ENCODE measurements at regions not wholly inside any gene's neighbourhood (a gene's known extent, or its start where the extent isn't known, plus 50 kb on each side); places are given as distances from the start of the nearest gene placed in this dataset.

GRCh38 chr22:26846645-26847044, 189.3 kb downstream of the MIAT start:
- Histone ChIP-seq H3K9me3 (ENCODE audit: low read length) (no peaks in the 10 kb centered on the region), H3K36me3 (ENCODE audit: insufficient read depth, low read length) (no peaks in the 10 kb centered on the region), H3K9me2 (ENCODE audit: low read depth, low read length) (no peaks in the 10 kb centered on the region), H3F3A (ENCODE audit: insufficient read depth, low read length) (no peaks in the 10 kb centered on the region), H3K4me3 (ENCODE audit: low read depth, low read length, poor library complexity, severe bottlenecking) (no peak overlapping the region), H3K4me2 (ENCODE audit: low read length) (no peak overlapping the region), H3K27ac (ENCODE audit: low read depth, low read length, poor library complexity, severe bottlenecking) (no peak overlapping the region), H4K20me1 (ENCODE audit: insufficient read depth, low read length) (no peaks in the 10 kb centered on the region), H3K9ac (ENCODE audit: low read length) (no peak overlapping the region), H3K4me1 (ENCODE audit: insufficient read depth, low read length, severe bottlenecking) (no peaks in the 10 kb centered on the region), H3K27me3 (ENCODE audit: insufficient read depth, low read length) (no peaks in the 10 kb centered on the region), H2AFZ (ENCODE audit: low read length) (no peak overlapping the region), H3K79me2 (ENCODE audit: insufficient read depth, low read length) (no peaks in the 10 kb centered on the region)
- TF ChIP-seq CTCF (IDR thresholded peaks at IDR 0.05; ENCODE audit: low read length) (no peak), EZH2 (IDR thresholded peaks at IDR 0.05; ENCODE audit: borderline replicate concordance, low read length) (no peak)

GRCh38 chr22:26847046-26847445, 189.7 kb downstream of the MIAT start:
- H3K4me2 ChIP-seq (ENCODE audit: low read length): no peak overlapping the region

GRCh38 chr22:26847816-26848215, 190.4 kb downstream of the MIAT start:
- no peaks in the 10 kb centered on the region for H3K36me3 ChIP-seq (ENCODE audit: insufficient read depth, low read length)
- no peak overlapping the region for H3K4me2 ChIP-seq (ENCODE audit: low read length)
- H3K9me3 ChIP-seq (ENCODE audit: low read length): no peaks in the 10 kb centered on the region
- no peaks in the 10 kb centered on the region for H3K27me3 ChIP-seq (ENCODE audit: insufficient read depth, low read length)
- no peaks in the 10 kb centered on the region for H3K4me1 ChIP-seq (ENCODE audit: insufficient read depth, low read length, severe bottlenecking)
- no peak overlapping the region for H3K27ac ChIP-seq (ENCODE audit: low read depth, low read length, poor library complexity, severe bottlenecking)
- H3K4me3 ChIP-seq (ENCODE audit: low read depth, low read length, poor library complexity, severe bottlenecking): no peak overlapping the region
- H4K20me1 ChIP-seq (ENCODE audit: insufficient read depth, low read length): no peaks in the 10 kb centered on the region
- H3K79me2 ChIP-seq (ENCODE audit: insufficient read depth, low read length): no peaks in the 10 kb centered on the region
- no peak for TF ChIP-seq CTCF (IDR thresholded peaks at IDR 0.05; ENCODE audit: low read length)
- no peak for TF ChIP-seq EZH2 (IDR thresholded peaks at IDR 0.05; ENCODE audit: borderline replicate concordance, low read length)
- no peak overlapping the region for H2AFZ ChIP-seq (ENCODE audit: low read length)
- no peaks in the 10 kb centered on the region for H3K9me2 ChIP-seq (ENCODE audit: low read depth, low read length)
- no peak overlapping the region for H3K9ac ChIP-seq (ENCODE audit: low read length)
- H3F3A ChIP-seq (ENCODE audit: insufficient read depth, low read length): no peaks in the 10 kb centered on the region

More at GRCh38 chr22:26847046-26847445, 189.7 kb downstream of the MIAT start:
- Histone ChIP-seq H3K27ac (ENCODE audit: low read depth, low read length, poor library complexity, severe bottlenecking) (no peak overlapping the region), H3F3A (ENCODE audit: insufficient read depth, low read length) (no peaks in the 10 kb centered on the region), H3K4me3 (ENCODE audit: low read depth, low read length, poor library complexity, severe bottlenecking) (no peak overlapping the region), H4K20me1 (ENCODE audit: insufficient read depth, low read length) (no peaks in the 10 kb centered on the region), H3K4me1 (ENCODE audit: insufficient read depth, low read length, severe bottlenecking) (no peaks in the 10 kb centered on the region), H3K9me3 (ENCODE audit: low read length) (no peaks in the 10 kb centered on the region), H3K36me3 (ENCODE audit: insufficient read depth, low read length) (no peaks in the 10 kb centered on the region), H3K9me2 (ENCODE audit: low read depth, low read length) (no peaks in the 10 kb centered on the region), H3K27me3 (ENCODE audit: insufficient read depth, low read length) (no peaks in the 10 kb centered on the region), H3K9ac (ENCODE audit: low read length) (no peak overlapping the region), H2AFZ (ENCODE audit: low read length) (no peak overlapping the region), H3K79me2 (ENCODE audit: insufficient read depth, low read length) (no peaks in the 10 kb centered on the region)
- no peak for TF ChIP-seq EZH2 (IDR thresholded peaks at IDR 0.05; ENCODE audit: borderline replicate concordance, low read length)
- no peak for TF ChIP-seq CTCF (IDR thresholded peaks at IDR 0.05; ENCODE audit: low read length)

Measured in OCI-LY1 (cell line).